Trophoblast cell (in vitro differentiated cells and primary cell): ENCODE measurements at regions not wholly inside any gene's neighbourhood (a gene's known extent, or its start where the extent isn't known, plus 50 kb on each side); places are given as distances from the start of the nearest gene placed in this dataset.

Experiments used
- DNase-seq, 2 donors: peaks; one replicate each; pipeline ENCODE4 v3.0.0-alpha.2; 2016
- H2AFZ ChIP-seq: 2 replicates; pipeline ENCODE4 v1.6.1; 2013; ENCODE audit warnings: low read length, moderate library complexity, mild to moderate bottlenecking; ENCODE audit not compliant: insufficient read depth, poor library complexity
- H2AK5ac ChIP-seq: 2 replicates; pipeline ENCODE4 v1.6.1; 2013; ENCODE audit warnings: mild to moderate bottlenecking, low read length
- H2BK120ac ChIP-seq: 2 replicates; pipeline ENCODE4 v1.6.1; 2013; ENCODE audit warnings: low read length, mild to moderate bottlenecking, moderate library complexity; ENCODE audit not compliant: insufficient read depth, poor library complexity
- H2BK12ac ChIP-seq: 2 replicates; pipeline ENCODE4 v1.6.1; 2013; ENCODE audit warnings: mild to moderate bottlenecking, low read length, moderate library complexity
- H2BK5ac ChIP-seq: 2 replicates; pipeline ENCODE4 v1.6.1; 2013; ENCODE audit warnings: low read length, low read depth, moderate library complexity, mild to moderate bottlenecking; ENCODE audit not compliant: poor library complexity
- H3K14ac ChIP-seq: 2 replicates; pipeline ENCODE4 v1.6.1; 2013; ENCODE audit warnings: mild to moderate bottlenecking, low read length
- H3K18ac ChIP-seq: 2 replicates; pipeline ENCODE4 v1.6.1; 2013; ENCODE audit warnings: mild to moderate bottlenecking, low read length
- H3K23ac ChIP-seq: 2 replicates; pipeline ENCODE4 v1.6.1; 2013; ENCODE audit warnings: low read length
- H3K27ac ChIP-seq: 2 replicates; pipeline ENCODE4 v1.5.1; 2013; ENCODE audit warnings: low read depth, mild to moderate bottlenecking, inconsistent platforms, low read length, moderate library complexity
- H3K27me3 ChIP-seq: 2 replicates; pipeline ENCODE4 v1.6.1; 2013; ENCODE audit warnings: inconsistent platforms, mild to moderate bottlenecking, low read length, moderate library complexity; ENCODE audit not compliant: insufficient read depth
- H3K36me3 ChIP-seq, 2 experiments: 1 replicate in 1 of 2; 2 replicates in 1 of 2; pipeline ENCODE4 v1.6.1; 2013; ENCODE audit warnings: low read length in 2 of 2, mild to moderate bottlenecking in 2 of 2, moderate library complexity in 1 of 2; ENCODE audit not compliant: insufficient read depth in 2 of 2, control insufficient read depth in 1 of 2
- H3K4ac ChIP-seq: 2 replicates; pipeline ENCODE4 v1.6.1; 2013; ENCODE audit warnings: low read depth, mild to moderate bottlenecking, low read length, moderate library complexity
- H3K4me1 ChIP-seq, 2 experiments: 1 replicate in 1 of 2; 2 replicates in 1 of 2; pipeline ENCODE4 v1.6.1; 2013; ENCODE audit warnings: low read length in 2 of 2, mild to moderate bottlenecking in 2 of 2, moderate library complexity in 1 of 2; ENCODE audit not compliant: insufficient read depth in 2 of 2, control insufficient read depth in 1 of 2
- H3K4me2 ChIP-seq: 2 replicates; pipeline ENCODE4 v1.6.1; 2013; ENCODE audit warnings: inconsistent platforms, mild to moderate bottlenecking, low read length, moderate library complexity
- H3K4me3 ChIP-seq: 2 replicates; pipeline ENCODE4 v1.5.1; 2013; ENCODE audit warnings: mild to moderate bottlenecking, low read depth, low read length, inconsistent platforms
- H3K79me1 ChIP-seq: one replicate; pipeline ENCODE4 v1.6.1; 2013; ENCODE audit warnings: low read length
- H3K79me2 ChIP-seq: 2 replicates; pipeline ENCODE4 v1.6.1; 2013; ENCODE audit warnings: low read length, mild to moderate bottlenecking; ENCODE audit not compliant: control insufficient read depth, insufficient read depth, poor library complexity
- H3K9ac ChIP-seq: 2 replicates; pipeline ENCODE4 v1.6.1; 2013; ENCODE audit warnings: mild to moderate bottlenecking, low read length
- H3K9me3 ChIP-seq: 2 replicates; pipeline ENCODE4 v1.6.1; 2013; ENCODE audit warnings: low read depth, mild to moderate bottlenecking, control low read depth, inconsistent platforms, low read length; ENCODE audit not compliant: insufficient read depth
- H4K12ac ChIP-seq: 2 replicates; pipeline ENCODE4 v1.6.1; 2013; ENCODE audit warnings: low read depth, mild to moderate bottlenecking, low read length, moderate library complexity
- H4K8ac ChIP-seq: 2 replicates; pipeline ENCODE4 v1.6.1; 2013; ENCODE audit warnings: low read depth, mild to moderate bottlenecking, low read length, moderate library complexity
- H4K91ac ChIP-seq: one replicate; pipeline ENCODE4 v1.6.1; 2013; ENCODE audit warnings: low read depth, mild to moderate bottlenecking, low read length, moderate library complexity
- WGBS: extraction: QIAGEN DNeasy Blood & Tissue Kit; methylation state at CpG from one replicate; pipeline ENCODE4 v1.1.7; 2013; ENCODE audit warnings: missing lambda C conversion rate; ENCODE audit not compliant: insufficient read length, insufficient coverage; ENCODE audit errors: extremely low coverage; 5-methylcytosine and 5-hydroxymethylcytosine counted together

DNA sequence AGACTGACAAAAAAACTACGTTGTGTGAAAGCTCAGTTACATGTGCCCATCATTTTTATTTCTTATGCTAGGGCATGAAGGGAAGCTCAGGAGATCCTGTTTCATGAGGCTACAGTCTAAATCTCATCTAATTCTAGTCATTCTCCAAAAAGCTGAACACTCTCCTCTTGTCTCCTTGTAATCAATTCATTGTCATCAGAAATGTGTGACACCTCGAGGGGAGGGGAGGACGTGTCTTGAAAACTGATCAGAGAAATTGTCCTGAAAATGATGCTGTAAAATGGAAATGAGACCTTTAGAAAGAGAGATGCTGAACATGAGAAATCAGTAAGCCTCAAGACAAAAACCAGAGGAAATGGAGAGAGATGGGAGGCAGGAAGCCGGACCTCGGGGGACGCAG lies 103.4 kb downstream of the DAD1 start:
- Histone ChIP-seq H2BK120ac (no peak overlapping the region), H3K18ac (no peak overlapping the region), H3K27ac (no peak overlapping the region), H3K4me1 (peaks cover 2 to 3% of the 10 kb centered on the region in 2 experiments), H3K4me2 (no peak overlapping the region), H3K23ac (no peak overlapping the region), H3K27me3 (no peaks in the 10 kb centered on the region), H3K4me3 (no peak overlapping the region), H4K8ac (no peak overlapping the region), H3K9me3 (no peaks in the 10 kb centered on the region), H3K4ac (no peak overlapping the region), H2AK5ac (no peak overlapping the region), H3K79me2 (no peaks in the 10 kb centered on the region), H2AFZ (no peak overlapping the region), H2BK5ac (no peak overlapping the region), H2BK12ac (no peak overlapping the region), H3K9ac (no peak overlapping the region), H4K12ac (no peak overlapping the region), H4K91ac (no peak overlapping the region), H3K79me1 (no peaks in the 10 kb centered on the region), H3K14ac (no peak overlapping the region), H3K36me3 (no peaks in the 10 kb centered on the region)
- WGBS: no CpG with 5 or more reads among the region's 6 CpGs
- DNase-seq: no peak

DNA sequence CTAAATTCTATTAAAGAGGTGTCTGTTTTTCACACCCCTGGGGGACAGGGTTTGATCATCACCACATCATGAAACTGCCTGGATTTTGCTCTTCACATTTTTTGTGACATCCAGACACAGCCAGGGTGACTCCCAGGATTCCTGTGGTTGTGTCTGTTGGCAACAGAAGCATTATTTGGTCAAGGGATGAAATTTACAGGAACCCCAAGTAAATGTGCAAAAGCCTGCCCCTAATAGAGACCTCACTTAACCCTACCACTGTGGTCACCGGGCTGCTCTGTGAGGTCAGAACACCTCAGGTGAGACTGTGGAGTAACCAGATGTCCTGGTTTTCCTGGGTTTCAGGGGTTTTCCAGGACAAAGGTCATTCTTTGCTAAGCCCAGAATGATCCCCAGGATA lies 103.8 kb downstream of the DAD1 start:
- no peak overlapping the region for H4K8ac ChIP-seq
- no peaks in the 10 kb centered on the region for H3K27me3 ChIP-seq
- no peak overlapping the region for H2BK120ac ChIP-seq
- no peak overlapping the region for H2BK5ac ChIP-seq
- no peak overlapping the region for H3K23ac ChIP-seq
- H3K36me3 ChIP-seq: no peaks in the 10 kb centered on the region
- H3K9me3 ChIP-seq: no peaks in the 10 kb centered on the region
- H3K9ac ChIP-seq: no peak overlapping the region
- no peak overlapping the region for H2AK5ac ChIP-seq
- H3K18ac ChIP-seq: no peak overlapping the region
- no peak for DNase-seq
- no peak overlapping the region for H3K14ac ChIP-seq
- H3K4me1 ChIP-seq: peaks cover 2 to 3% of the 10 kb centered on the region in 2 experiments
- no peak overlapping the region for H3K27ac ChIP-seq
- H3K4ac ChIP-seq: no peak overlapping the region
- H3K4me2 ChIP-seq: no peak overlapping the region
- H2AFZ ChIP-seq: no peak overlapping the region
- WGBS: no CpG with 5 or more reads among the region's 1 CpG
- H3K79me2 ChIP-seq: no peaks in the 10 kb centered on the region
- H3K79me1 ChIP-seq: no peaks in the 10 kb centered on the region
- H2BK12ac ChIP-seq: no peak overlapping the region
- H4K12ac ChIP-seq: no peak overlapping the region
- no peak overlapping the region for H4K91ac ChIP-seq
- H3K4me3 ChIP-seq: no peak overlapping the region

DNA sequence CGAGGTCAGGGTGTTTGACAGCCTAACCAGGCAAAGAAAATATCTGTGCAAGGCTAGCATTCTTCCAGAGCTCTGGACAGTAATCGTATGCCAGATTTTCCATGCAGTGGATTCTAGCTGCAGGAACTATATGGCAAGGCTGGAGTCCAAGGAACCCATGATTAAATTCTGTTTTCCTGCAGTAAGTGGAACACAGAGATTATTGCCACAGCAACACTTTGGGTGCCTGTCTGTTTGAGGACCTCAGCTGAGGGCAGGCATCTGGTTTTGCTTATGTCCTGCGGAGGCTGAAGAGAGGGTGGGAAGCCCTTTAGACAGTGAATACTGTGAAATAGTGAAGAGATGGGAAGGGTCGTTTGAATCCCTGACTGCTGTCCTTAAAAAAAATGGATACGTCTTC lies 104.4 kb downstream of the DAD1 start:
- Histone ChIP-seq H3K18ac (no peak overlapping the region), H3K9me3 (no peaks in the 10 kb centered on the region), H3K79me1 (no peaks in the 10 kb centered on the region), H3K14ac (no peak overlapping the region), H3K9ac (no peak overlapping the region), H3K79me2 (no peaks in the 10 kb centered on the region), H3K27ac (no peak overlapping the region), H2AFZ (no peak overlapping the region), H2BK5ac (no peak overlapping the region), H3K27me3 (no peaks in the 10 kb centered on the region), H4K12ac (no peak overlapping the region), H3K23ac (no peak overlapping the region), H3K4me1 (peaks cover 2 to 3% of the 10 kb centered on the region in 2 experiments), H4K91ac (no peak overlapping the region), H3K4me3 (no peak overlapping the region), H3K4ac (no peak overlapping the region), H4K8ac (no peak overlapping the region), H3K36me3 (no peaks in the 10 kb centered on the region), H2BK120ac (no peak overlapping the region), H2BK12ac (no peak overlapping the region), H2AK5ac (no peak overlapping the region), H3K4me2 (no peak overlapping the region)
- DNase-seq: no peak
- no CpG with 5 or more reads among the region's 5 CpGs for WGBS

DNA sequence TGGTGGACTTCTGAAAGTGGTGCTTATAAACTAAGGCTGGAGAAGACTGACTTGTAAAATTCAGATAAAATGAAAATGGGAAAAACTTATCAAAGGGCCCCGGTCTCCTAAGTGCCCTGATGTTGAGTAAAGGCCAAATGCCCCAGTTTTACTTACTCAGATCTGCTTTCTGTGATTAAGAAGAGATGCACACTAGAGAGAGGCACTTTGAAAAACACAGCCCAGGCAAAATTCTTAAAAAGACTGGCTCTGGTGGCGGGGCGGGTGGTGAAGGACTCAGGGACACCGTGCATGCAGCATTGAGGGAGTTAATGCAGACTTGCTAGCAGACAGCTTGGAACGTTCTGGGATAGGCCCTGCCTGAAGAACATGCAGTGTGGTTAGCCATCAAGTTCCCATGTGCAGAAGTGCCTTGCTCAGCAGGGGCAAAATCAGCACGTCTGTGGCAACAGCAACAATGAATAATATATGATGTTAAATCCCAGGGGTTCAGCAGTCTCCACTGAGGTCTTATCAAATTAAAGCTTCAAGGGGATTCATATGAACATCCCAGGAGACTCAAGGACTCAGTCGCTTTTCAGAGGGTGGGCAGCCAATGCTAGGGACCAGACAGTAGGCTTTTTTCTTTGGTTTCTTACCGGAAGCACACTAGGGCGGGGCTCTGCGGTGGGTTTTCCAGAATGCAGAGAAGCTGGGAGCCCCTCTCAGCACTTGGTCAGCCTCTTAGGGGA lies 105.0 kb downstream of the DAD1 start:
- Histone ChIP-seq H3K4ac (no peak overlapping the region), H3K9ac (no peak overlapping the region), H3K79me1 (no peaks in the 10 kb centered on the region), H3K4me2 (no peak overlapping the region), H2BK5ac (no peak overlapping the region), H3K79me2 (no peaks in the 10 kb centered on the region), H2AFZ (no peak overlapping the region), H2BK120ac (no peak overlapping the region), H3K4me1 (peaks cover 2 to 3% of the 10 kb centered on the region in 2 experiments), H3K27ac (no peak overlapping the region), H3K18ac (no peak overlapping the region), H3K4me3 (no peak overlapping the region), H3K14ac (no peak overlapping the region), H2AK5ac (no peak overlapping the region), H4K12ac (no peak overlapping the region), H3K23ac (no peak overlapping the region), H4K91ac (no peak overlapping the region), H3K36me3 (no peaks in the 10 kb centered on the region), H4K8ac (no peak overlapping the region), H3K9me3 (no peaks in the 10 kb centered on the region), H3K27me3 (no peaks in the 10 kb centered on the region), H2BK12ac (no peak overlapping the region)
- no peak for DNase-seq
- no CpG with 5 or more reads among the region's 10 CpGs for WGBS
